Panc1 (cell line): ENCODE measurements at regions not wholly inside any gene's neighbourhood (a gene's known extent, or its start where the extent isn't known, plus 50 kb on each side); places are given as distances from the start of the nearest gene placed in this dataset.

Experiments used
- POLR2AphosphoS5 ChIP-seq: IDR thresholded peaks from 2 replicates; pipeline ENCODE4 v1.6.1; 2012; ENCODE audit warnings: mild to moderate bottlenecking, low read depth, low read length, moderate library complexity
- REST ChIP-seq, 2 experiments: IDR thresholded peaks; 2 replicates each; pipeline ENCODE4 v1.6.1; 2011 to 2012; ENCODE audit warnings: low read depth in 2 of 2, control low read depth in 1 of 2, low read length in 1 of 2, mild to moderate bottlenecking in 1 of 2, moderate library complexity in 1 of 2; ENCODE audit not compliant: insufficient read depth in 1 of 2
- SIN3A ChIP-seq: IDR thresholded peaks from 2 replicates; pipeline ENCODE4 v1.6.1; 2012; ENCODE audit warnings: low read depth, mild to moderate bottlenecking, low read length, moderate library complexity, borderline replicate concordance; ENCODE audit not compliant: insufficient read depth
- TCF7L2 ChIP-seq: IDR thresholded peaks from 2 replicates; pipeline ENCODE4 v1.6.1; 2011; ENCODE audit warnings: mild to moderate bottlenecking, low read depth, low read length, inconsistent platforms
- TF ChIP-seq, protein P1 (sequence below): fragments of 450-650 bp; IDR thresholded peaks from 2 replicates; pipeline ENCODE4 v1.5.1; 2017; ENCODE audit warnings: mild to moderate bottlenecking

DNA sequence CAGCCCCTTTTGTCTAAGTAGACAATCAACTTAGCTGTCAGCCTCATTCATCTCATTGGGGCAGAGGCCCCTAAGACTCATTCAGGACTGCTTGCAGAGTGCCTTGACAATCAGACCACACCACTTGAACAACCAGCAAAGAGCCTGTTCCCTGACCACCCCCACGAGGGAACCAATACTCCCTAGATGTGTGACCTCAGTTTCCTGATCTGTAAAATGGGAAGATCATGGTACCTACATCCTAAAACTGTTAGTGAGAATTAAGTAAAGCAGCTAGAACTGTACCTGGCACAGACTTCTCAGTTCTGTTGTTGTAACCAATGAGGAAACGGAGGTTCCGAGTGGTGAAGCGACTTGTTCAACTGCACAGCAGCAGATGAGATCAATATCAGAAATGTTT lies 298.5 kb downstream of the RRAGC start:
- TF ChIP-seq, protein P1, sequence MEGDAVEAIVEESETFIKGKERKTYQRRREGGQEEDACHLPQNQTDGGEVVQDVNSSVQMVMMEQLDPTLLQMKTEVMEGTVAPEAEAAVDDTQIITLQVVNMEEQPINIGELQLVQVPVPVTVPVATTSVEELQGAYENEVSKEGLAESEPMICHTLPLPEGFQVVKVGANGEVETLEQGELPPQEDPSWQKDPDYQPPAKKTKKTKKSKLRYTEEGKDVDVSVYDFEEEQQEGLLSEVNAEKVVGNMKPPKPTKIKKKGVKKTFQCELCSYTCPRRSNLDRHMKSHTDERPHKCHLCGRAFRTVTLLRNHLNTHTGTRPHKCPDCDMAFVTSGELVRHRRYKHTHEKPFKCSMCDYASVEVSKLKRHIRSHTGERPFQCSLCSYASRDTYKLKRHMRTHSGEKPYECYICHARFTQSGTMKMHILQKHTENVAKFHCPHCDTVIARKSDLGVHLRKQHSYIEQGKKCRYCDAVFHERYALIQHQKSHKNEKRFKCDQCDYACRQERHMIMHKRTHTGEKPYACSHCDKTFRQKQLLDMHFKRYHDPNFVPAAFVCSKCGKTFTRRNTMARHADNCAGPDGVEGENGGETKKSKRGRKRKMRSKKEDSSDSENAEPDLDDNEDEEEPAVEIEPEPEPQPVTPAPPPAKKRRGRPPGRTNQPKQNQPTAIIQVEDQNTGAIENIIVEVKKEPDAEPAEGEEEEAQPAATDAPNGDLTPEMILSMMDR, result no peak
- TF ChIP-seq SIN3A (no peak), POLR2AphosphoS5 (no peak), TCF7L2 (no peak), REST (IDR thresholded peaks at IDR 0.05; ENCODE audit: insufficient read depth in 1 of 2, low read depth in 2 of 2, low read length in 1 of 2) (no peak)
